ENCODE measurements at regions not wholly inside any gene's neighbourhood (a gene's known extent, or its start where the extent isn't known, plus 50 kb on each side); places are given as distances from the start of the nearest gene placed in this dataset.

- WGBS, 3 donors, result 75 to 87% (median 78%) methylated on average over 11 of the region's 11 CpGs
- no peaks in the 10 kb centered on the region for H3K4me1 ChIP-seq (ENCODE audit: insufficient read depth)
- H3K36me3 ChIP-seq, result no peaks in the 10 kb centered on the region
- TF ChIP-seq CTCF (IDR thresholded peaks at IDR 0.05) (no peak), EP300 (IDR thresholded peaks at IDR 0.05) (no peak), POLR2A (IDR thresholded peaks at IDR 0.05) (no peak)
- H3K4me3 ChIP-seq, result no peak overlapping the region
- no peaks in the 10 kb centered on the region for H3K27me3 ChIP-seq
- no peak overlapping the region for H3K27ac ChIP-seq
- DNase-seq, result no peak
- intact Hi-C loops (cut with DNase I), result no loop called here
- H3K9me3 ChIP-seq, result no peaks in the 10 kb centered on the region
Observed at GRCh38 chr1:30034105-30034626, 689.2 kb downstream of the MATN1 start.

- Histone ChIP-seq H3K4me1 (ENCODE audit: insufficient read depth) (no peaks in the 10 kb centered on the region), H3K27me3 (no peaks in the 10 kb centered on the region), H3K9me3 (no peaks in the 10 kb centered on the region), H3K27ac (no peak overlapping the region), H3K36me3 (no peaks in the 10 kb centered on the region), H3K4me3 (no peak overlapping the region)
- 86 to 90% (median 89%) methylated on average over 8 of the region's 8 CpGs for WGBS, 3 donors
- no peak for DNase-seq
- TF ChIP-seq EP300 (IDR thresholded peaks at IDR 0.05) (no peak), CTCF (IDR thresholded peaks at IDR 0.05) (no peak), POLR2A (IDR thresholded peaks at IDR 0.05) (no peak)
- intact Hi-C loops (cut with DNase I), result no loop called here
Observed at GRCh38 chr1:30033256-30034104, 689.9 kb downstream of the MATN1 start.

- intact Hi-C loops (cut with DNase I), result no loop called here
- TF ChIP-seq CTCF (IDR thresholded peaks at IDR 0.05) (no peak), POLR2A (IDR thresholded peaks at IDR 0.05) (no peak), EP300 (IDR thresholded peaks at IDR 0.05) (no peak)
- H3K27me3 ChIP-seq, result no peaks in the 10 kb centered on the region
- H3K4me1 ChIP-seq (ENCODE audit: insufficient read depth), result no peaks in the 10 kb centered on the region
- 66 to 71% (median 69%) methylated on average over 1 of the region's 1 CpG for WGBS, 3 donors
- no peaks in the 10 kb centered on the region for H3K36me3 ChIP-seq
- H3K27ac ChIP-seq, result no peak overlapping the region
- H3K4me3 ChIP-seq, result no peak overlapping the region
- no peaks in the 10 kb centered on the region for H3K9me3 ChIP-seq
- no peak for DNase-seq
Observed at GRCh38 chr1:30032302-30032701, 691.1 kb downstream of the MATN1 start.

- Histone ChIP-seq H3K27ac (no peak overlapping the region), H3K4me1 (ENCODE audit: insufficient read depth) (no peaks in the 10 kb centered on the region), H3K4me3 (no peak overlapping the region), H3K36me3 (no peaks in the 10 kb centered on the region), H3K27me3 (no peaks in the 10 kb centered on the region), H3K9me3 (no peaks in the 10 kb centered on the region)
- intact Hi-C loops (cut with DNase I), result no loop called here
- no peak for DNase-seq
- TF ChIP-seq CTCF (IDR thresholded peaks at IDR 0.05), result no peak
- TF ChIP-seq EP300 (IDR thresholded peaks at IDR 0.05), result no peak
- no peak for TF ChIP-seq POLR2A (IDR thresholded peaks at IDR 0.05)
- 65 to 83% (median 69%) methylated on average over 1 of the region's 1 CpG for WGBS, 3 donors
Observed at GRCh38 chr1:30029677-30030076, 693.7 kb downstream of the MATN1 start.

All from ovary (tissue), 7 donors.